ENCODE measurements at regions not wholly inside any gene's neighbourhood (a gene's known extent, or its start where the extent isn't known, plus 50 kb on each side); places are given as distances from the start of the nearest gene placed in this dataset.

DNA sequence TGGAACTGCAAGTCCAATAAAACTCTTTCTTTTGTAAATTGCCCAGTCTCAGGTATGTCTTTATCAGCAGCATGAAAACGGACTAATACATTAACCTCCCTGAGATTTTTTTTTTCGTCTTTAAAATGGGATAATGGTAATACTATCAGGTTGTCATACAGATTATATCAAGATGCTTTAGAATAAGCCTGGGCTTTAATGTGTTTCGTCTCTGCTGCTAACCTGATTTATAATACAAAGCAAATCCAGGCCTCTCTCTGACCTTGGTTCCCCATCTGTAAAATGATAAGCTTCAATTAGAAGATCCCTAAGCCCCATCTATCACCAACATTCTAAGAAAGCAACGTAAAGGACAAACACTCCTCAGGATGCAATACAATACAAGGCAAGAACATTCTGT is 283.5 kb downstream of the LRATD1 start:
- no peaks in the 10 kb centered on the region for H3K9me3 ChIP-seq (ENCODE audit: control insufficient read depth in 1 of 2, insufficient read depth in 1 of 2, low read depth in 1 of 2, low read length in 2 of 2)
- H3K27me3 ChIP-seq (ENCODE audit: insufficient read depth, low read length): no peaks in the 10 kb centered on the region
- no peaks in the 10 kb centered on the region for H4K20me1 ChIP-seq (ENCODE audit: insufficient read depth)
- H3K4me3 ChIP-seq (replicated peaks in 1 of 2; ENCODE audit: low read depth in 1 of 2, low read length in 2 of 2): no peak overlapping the region
- no TSS peak for BruUV-seq (replicated peaks)
- POLR2A ChIA-PET: no interaction called here
- H3K4me2 ChIP-seq (ENCODE audit: low read length): no peak overlapping the region
- H3K9me2 ChIP-seq (ENCODE audit: insufficient read depth): no peaks in the 10 kb centered on the region
- H3K36me3 ChIP-seq (ENCODE audit: control insufficient read depth in 1 of 2, insufficient read depth in 2 of 2, low read length in 2 of 2): no peaks in the 10 kb centered on the region
- CTCF ChIA-PET: no interaction called here
- no peak for DNase-seq (ENCODE audit: low read depth, low spot score)
- H3K9ac ChIP-seq (ENCODE audit: low read length): no peak overlapping the region
- intact Hi-C loops (cut with micrococcal nuclease): no loop called here
- ATAC-seq: no peak
- H3K79me2 ChIP-seq (ENCODE audit: insufficient read depth, low read length): no peaks in the 10 kb centered on the region
- RAD21 ChIA-PET (ENCODE audit: low non-redundant PET in 1 of 2, low total read pairs in 2 of 2, uncharacterized antibody in 2 of 2, unreplicated experiment in 2 of 2): no interaction called here
- H3K27ac ChIP-seq (ENCODE audit: low read depth, low read length): no peak overlapping the region
- H2AFZ ChIP-seq (ENCODE audit: low read depth, low read length, poor library complexity, severe bottlenecking): no peak overlapping the region
- TF ChIP-seq POLR2A (IDR thresholded peaks at IDR 0.05; ENCODE audit: borderline replicate concordance, extremely low read depth, insufficient read depth, insufficient read length) (no peak), RAD21 (IDR thresholded peaks at IDR 0.05; ENCODE audit: low read depth) (no peak), EZH2 (IDR thresholded peaks at IDR 0.05) (no peak), EGR1 (IDR thresholded peaks at IDR 0.05; ENCODE audit: low read depth) (no peak), CEBPB (IDR thresholded peaks at IDR 0.05; ENCODE audit: low read depth) (no peak), SP1 (IDR thresholded peaks at IDR 0.05; ENCODE audit: low read depth) (no peak), JUND (IDR thresholded peaks at IDR 0.05) (no peak), TCF7L2 (IDR thresholded peaks at IDR 0.05; ENCODE audit: borderline replicate concordance, extremely low read depth, insufficient read depth, insufficient read length) (no peak), ELF1 (IDR thresholded peaks at IDR 0.05; ENCODE audit: borderline replicate concordance, low read depth) (no peak), ZFX (IDR thresholded peaks at IDR 0.05) (no peak), FOSL1 (IDR thresholded peaks at IDR 0.05; ENCODE audit: low read depth) (no peak), YY1 (IDR thresholded peaks at IDR 0.05; ENCODE audit: extremely low read depth, insufficient replicate concordance, low read depth, low read length) (no peak)
- TF ChIP-seq, protein P1, sequence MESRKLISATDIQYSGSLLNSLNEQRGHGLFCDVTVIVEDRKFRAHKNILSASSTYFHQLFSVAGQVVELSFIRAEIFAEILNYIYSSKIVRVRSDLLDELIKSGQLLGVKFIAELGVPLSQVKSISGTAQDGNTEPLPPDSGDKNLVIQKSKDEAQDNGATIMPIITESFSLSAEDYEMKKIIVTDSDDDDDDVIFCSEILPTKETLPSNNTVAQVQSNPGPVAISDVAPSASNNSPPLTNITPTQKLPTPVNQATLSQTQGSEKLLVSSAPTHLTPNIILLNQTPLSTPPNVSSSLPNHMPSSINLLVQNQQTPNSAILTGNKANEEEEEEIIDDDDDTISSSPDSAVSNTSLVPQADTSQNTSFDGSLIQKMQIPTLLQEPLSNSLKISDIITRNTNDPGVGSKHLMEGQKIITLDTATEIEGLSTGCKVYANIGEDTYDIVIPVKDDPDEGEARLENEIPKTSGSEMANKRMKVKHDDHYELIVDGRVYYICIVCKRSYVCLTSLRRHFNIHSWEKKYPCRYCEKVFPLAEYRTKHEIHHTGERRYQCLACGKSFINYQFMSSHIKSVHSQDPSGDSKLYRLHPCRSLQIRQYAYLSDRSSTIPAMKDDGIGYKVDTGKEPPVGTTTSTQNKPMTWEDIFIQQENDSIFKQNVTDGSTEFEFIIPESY (IDR thresholded peaks at IDR 0.05; ENCODE audit: extremely low read depth, insufficient replicate concordance, low read length): no peak
- TF ChIP-seq, protein P2, sequence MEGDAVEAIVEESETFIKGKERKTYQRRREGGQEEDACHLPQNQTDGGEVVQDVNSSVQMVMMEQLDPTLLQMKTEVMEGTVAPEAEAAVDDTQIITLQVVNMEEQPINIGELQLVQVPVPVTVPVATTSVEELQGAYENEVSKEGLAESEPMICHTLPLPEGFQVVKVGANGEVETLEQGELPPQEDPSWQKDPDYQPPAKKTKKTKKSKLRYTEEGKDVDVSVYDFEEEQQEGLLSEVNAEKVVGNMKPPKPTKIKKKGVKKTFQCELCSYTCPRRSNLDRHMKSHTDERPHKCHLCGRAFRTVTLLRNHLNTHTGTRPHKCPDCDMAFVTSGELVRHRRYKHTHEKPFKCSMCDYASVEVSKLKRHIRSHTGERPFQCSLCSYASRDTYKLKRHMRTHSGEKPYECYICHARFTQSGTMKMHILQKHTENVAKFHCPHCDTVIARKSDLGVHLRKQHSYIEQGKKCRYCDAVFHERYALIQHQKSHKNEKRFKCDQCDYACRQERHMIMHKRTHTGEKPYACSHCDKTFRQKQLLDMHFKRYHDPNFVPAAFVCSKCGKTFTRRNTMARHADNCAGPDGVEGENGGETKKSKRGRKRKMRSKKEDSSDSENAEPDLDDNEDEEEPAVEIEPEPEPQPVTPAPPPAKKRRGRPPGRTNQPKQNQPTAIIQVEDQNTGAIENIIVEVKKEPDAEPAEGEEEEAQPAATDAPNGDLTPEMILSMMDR (IDR thresholded peaks at IDR 0.05 in 2 of 3, conservative IDR thresholded peaks at IDR 0.05 in 1 of 3; ENCODE audit: borderline replicate concordance in 1 of 3, insufficient read depth in 1 of 3, low read depth in 2 of 3, low read length in 2 of 3): no peak
- TF ChIP-seq, protein P3, sequence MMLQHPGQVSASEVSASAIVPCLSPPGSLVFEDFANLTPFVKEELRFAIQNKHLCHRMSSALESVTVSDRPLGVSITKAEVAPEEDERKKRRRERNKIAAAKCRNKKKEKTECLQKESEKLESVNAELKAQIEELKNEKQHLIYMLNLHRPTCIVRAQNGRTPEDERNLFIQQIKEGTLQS (IDR thresholded peaks at IDR 0.05): no peak
- H3K4me1 ChIP-seq (ENCODE audit: control insufficient read depth in 1 of 2, insufficient read depth in 2 of 2, low read length in 2 of 2): no peaks in the 10 kb centered on the region
